Kidney (tissue), 13 donors: ENCODE measurements at regions not wholly inside any gene's neighbourhood (a gene's known extent, or its start where the extent isn't known, plus 50 kb on each side); places are given as distances from the start of the nearest gene placed in this dataset.

Experiments
- DNase-seq, 5 donors: peaks; one replicate each; pipeline ENCODE4 v3.0.0-alpha.2; 2013 to 2020
- FAIRE-seq: peaks from 2 replicates; lab custom pipeline; 2012; peaks lifted over from hg19 to GRCh38; lab: Jason Lieb, UNC
- H3K27ac ChIP-seq, 2 donors: one replicate each; pipeline ENCODE4 v1.7.0; 2013; ENCODE audit warnings: low read depth in 2 of 2, low read length in 2 of 2, inconsistent platforms in 1 of 2
- H3K27me3 ChIP-seq: one replicate; pipeline ENCODE4 v1.7.1; 2013; ENCODE audit warnings: low read length, inconsistent platforms; ENCODE audit not compliant: control insufficient read depth, insufficient read depth
- H3K36me3 ChIP-seq, 3 donors: one replicate each; pipeline versions ENCODE4 v1.7.0 to v1.7.1; 2013; ENCODE audit warnings: low read length in 3 of 3, control low read depth in 1 of 3, inconsistent platforms in 1 of 3; ENCODE audit not compliant: insufficient read depth in 3 of 3, control insufficient read depth in 2 of 3
- H3K4me1 ChIP-seq, 3 donors: one replicate each; pipeline versions ENCODE4 v1.7.0 to v1.7.1; 2013; ENCODE audit warnings: low read length in 3 of 3, inconsistent platforms in 1 of 3, low read depth in 1 of 3; ENCODE audit not compliant: control insufficient read depth in 2 of 3, insufficient read depth in 2 of 3
- H3K4me3 ChIP-seq, 3 donors: one replicate each; pipeline versions ENCODE4 v1.7.0 to v1.8.1; 2013; ENCODE audit warnings: low read length in 3 of 3, control low read depth in 1 of 3, inconsistent platforms in 1 of 3
- H3K9ac ChIP-seq, 3 donors: one replicate each; pipeline versions ENCODE4 v1.7.0 to v1.7.1; 2013; ENCODE audit warnings: low read length in 3 of 3, control low read depth in 1 of 3, inconsistent platforms in 1 of 3
- H3K9me3 ChIP-seq, 3 donors: one replicate each; pipeline versions ENCODE4 v1.7.0 to v1.7.1; 2013; ENCODE audit warnings: low read length in 3 of 3, control low read depth in 1 of 3, inconsistent platforms in 1 of 3; ENCODE audit not compliant: control insufficient read depth in 2 of 3, insufficient read depth in 1 of 3
- CTCF ChIP-seq: IDR thresholded peaks from 3 replicates; pipeline ENCODE4 v1.5.1; 2012; ENCODE audit warnings: mild to moderate bottlenecking, moderate library complexity, borderline replicate concordance; ENCODE audit not compliant: insufficient read depth; ENCODE audit errors: extremely low read depth
- intact Hi-C: fragments of 100-400 bp; cut with DNase I; formaldehyde crosslinking; loops from one replicate; pipeline ENCODE4 v1.11.1; 2022
- donor health status: control.
- donor health status: control.
- donor health status: control.
- donor health status: control.
- donor health status: control.
- donor health status: DM: yes; HTN: yes; CAD: no.
- donor health status: Normal renal cell carcinoma (clear cell type).

- DNase-seq (peak in 4 of 5 donors; percentile 50 to 68 (median 66)), FAIRE-seq (no peak)
- H3K4me3 ChIP-seq: no peak overlapping the region
- H3K27ac ChIP-seq: no peak overlapping the region
- intact Hi-C loops: no loop called here
- H3K27me3 ChIP-seq: no peaks in the 10 kb centered on the region
- no peak overlapping the region for H3K9ac ChIP-seq
- H3K4me1 ChIP-seq: no peaks in the 10 kb centered on the region
- H3K36me3 ChIP-seq: no peaks in the 10 kb centered on the region
- H3K9me3 ChIP-seq: no peaks in the 10 kb centered on the region
- TF ChIP-seq CTCF: no peak
Observed at GRCh38 chr4:24144381-24144780, 254.5 kb upstream of the PPARGC1A start.

GRCh38 chr4:24143741-24144140 is 253.9 kb upstream of the PPARGC1A start:
- H3K4me3 ChIP-seq: no peak overlapping the region
- no peak overlapping the region for H3K27ac ChIP-seq
- no peaks in the 10 kb centered on the region for H3K9me3 ChIP-seq
- no peaks in the 10 kb centered on the region for H3K36me3 ChIP-seq
- TF ChIP-seq CTCF: no peak
- H3K9ac ChIP-seq: no peak overlapping the region
- H3K27me3 ChIP-seq: no peaks in the 10 kb centered on the region
- FAIRE-seq (no peak), DNase-seq (no peak)
- H3K4me1 ChIP-seq: no peaks in the 10 kb centered on the region
- intact Hi-C loops: no loop called here

GRCh38 chr4:24141836-24142235 is 252.0 kb upstream of the PPARGC1A start:
- H3K9me3 ChIP-seq: no peaks in the 10 kb centered on the region
- H3K4me1 ChIP-seq: peaks cover 0 to 9% (median 2%) of the 10 kb centered on the region in 3 donors
- intact Hi-C loops: no loop called here
- no peak overlapping the region for H3K27ac ChIP-seq
- H3K4me3 ChIP-seq: no peak overlapping the region
- no peaks in the 10 kb centered on the region for H3K27me3 ChIP-seq
- H3K36me3 ChIP-seq: no peaks in the 10 kb centered on the region
- TF ChIP-seq CTCF: no peak
- no peak overlapping the region for H3K9ac ChIP-seq
- no peak for DNase-seq
- no peak for FAIRE-seq

- Histone ChIP-seq H3K4me3 (no peak overlapping the region), H3K27ac (no peak overlapping the region), H3K36me3 (no peaks in the 10 kb centered on the region), H3K27me3 (no peaks in the 10 kb centered on the region), H3K4me1 (peaks cover 0 to 9% (median 2%) of the 10 kb centered on the region in 3 donors), H3K9ac (no peak overlapping the region), H3K9me3 (no peaks in the 10 kb centered on the region)
- DNase-seq (no peak), FAIRE-seq (no peak)
- TF ChIP-seq CTCF: no peak
- intact Hi-C loops: no loop called here
Observed at GRCh38 chr4:24140892-24141291, 251.0 kb upstream of the PPARGC1A start.
